T47D (cell line): ENCODE measurements at regions not wholly inside any gene's neighbourhood (a gene's known extent, or its start where the extent isn't known, plus 50 kb on each side); places are given as distances from the start of the nearest gene placed in this dataset.
"Not testable (repeated sequence)": the region's sequence is repeated elsewhere in the genome, so short reads cannot be mapped to it uniquely, and the experiment has no call there.

Experiments used
- DNase-seq, 2 experiments: peaks; one replicate each; pipeline versions ENCODE4 v3.0.0 to v3.0.0-alpha.2; 2011 to 2012; ENCODE audit warnings: low read depth in 1 of 2, low spot score in 1 of 2
- JUND ChIP-seq: IDR thresholded peaks from 2 replicates; pipeline ENCODE4 v1.6.1; 2012; ENCODE audit warnings: low read depth
- in situ Hi-C: cut with HindIII; loops from 2 replicates; pipeline ENCODE4 v1.10.0; 2016; ENCODE audit warnings: low sequenced_read_pairs, low pct_unique_long_range_greater_than_20kb

DNA sequence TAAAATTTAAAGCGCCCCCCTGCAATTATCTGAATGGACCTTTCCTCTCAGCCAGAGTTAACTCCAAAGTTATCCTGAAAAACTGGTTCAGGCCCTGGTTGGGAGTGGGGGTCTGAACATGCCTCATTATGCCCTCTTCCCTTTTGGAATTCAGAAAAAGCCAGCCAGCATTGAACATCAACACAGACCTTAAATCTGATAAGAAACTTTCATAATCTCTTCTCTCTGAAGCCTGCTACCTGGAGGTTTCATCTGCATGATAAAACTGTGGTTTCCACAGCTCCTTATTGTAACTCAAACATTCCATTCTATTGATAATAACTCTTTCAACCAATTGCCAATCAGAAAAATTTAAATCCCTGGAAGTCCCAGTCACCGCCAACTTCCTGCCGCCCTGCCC lies 133.3 kb downstream of the ARL4A start:
- DNase-seq, result no peak
- TF ChIP-seq JUND, result no peak
- in situ Hi-C loops, result no loop called here

DNA sequence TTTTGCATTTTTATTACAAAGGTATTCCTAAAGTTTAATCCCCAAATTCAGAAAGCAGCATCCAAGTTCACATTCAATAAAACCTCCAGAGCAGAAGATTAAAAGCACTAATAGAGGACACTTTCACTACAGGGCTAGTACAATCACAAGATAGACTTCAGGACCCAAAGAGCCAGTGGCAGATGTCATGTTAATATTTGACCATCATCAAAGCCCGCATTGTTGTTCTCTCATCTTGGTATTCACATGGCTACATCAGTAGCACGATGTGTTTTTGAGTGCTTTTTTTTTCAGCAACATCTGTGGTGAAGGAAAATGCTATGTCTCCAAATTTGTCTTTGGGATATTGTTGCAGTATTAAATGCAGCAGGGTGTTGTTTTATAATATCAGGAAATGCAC lies 134.3 kb downstream of the ARL4A start:
- in situ Hi-C loops, result no loop called here
- no peak for TF ChIP-seq JUND
- no peak for DNase-seq

DNA sequence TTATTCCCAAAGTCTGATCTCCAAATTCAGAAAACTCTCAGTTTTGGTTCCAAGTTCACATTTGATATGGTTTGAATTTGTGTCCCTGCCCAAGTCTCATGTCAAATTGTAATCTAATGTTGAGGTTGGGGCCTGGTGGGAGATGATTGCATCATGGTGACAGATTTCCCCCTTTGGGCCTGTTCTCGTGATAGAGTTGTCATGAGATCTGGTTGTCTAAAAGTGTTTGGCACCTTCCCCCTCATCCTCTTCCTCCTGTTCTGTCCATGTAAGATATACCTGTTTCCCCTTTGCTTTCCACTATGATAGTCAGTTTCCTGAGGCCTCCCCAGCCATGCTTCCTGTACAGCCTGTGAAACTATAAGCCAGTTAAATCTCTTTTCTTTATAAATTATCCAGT lies 138.6 kb downstream of the ARL4A start:
- no peak for DNase-seq
- in situ Hi-C loops, result no loop called here
- no peak for TF ChIP-seq JUND

DNA sequence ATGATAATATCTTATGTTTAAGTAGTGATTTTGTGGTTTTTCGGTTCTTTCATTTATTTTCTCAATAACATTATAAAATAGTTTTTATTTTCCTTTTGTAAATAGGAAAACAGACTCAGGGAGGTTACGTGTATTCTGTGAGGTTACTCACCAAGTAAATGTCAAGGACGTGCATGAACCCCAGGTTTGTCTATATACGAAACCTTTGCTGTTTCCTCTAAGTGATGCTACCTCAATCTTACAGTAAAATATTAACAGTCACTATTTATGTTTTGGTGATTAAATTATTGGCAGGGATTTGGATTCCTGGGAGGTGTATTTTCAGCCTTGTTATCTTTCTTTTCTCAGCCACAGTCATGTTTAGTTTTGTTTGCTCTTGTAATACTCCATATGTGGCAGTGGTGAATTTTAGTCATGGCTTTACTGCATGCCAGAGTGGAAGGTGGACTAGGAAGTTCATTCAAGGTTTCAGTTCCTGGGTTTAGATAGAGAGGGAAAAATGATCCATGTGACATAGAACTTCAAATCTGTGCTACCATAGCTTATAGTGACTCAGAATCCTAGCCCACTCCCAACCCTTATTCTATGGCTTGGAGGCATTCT lies 139.9 kb downstream of the ARL4A start:
- in situ Hi-C loops, result no loop called here
- peak in 1 of 2 experiments; percentile 16 for DNase-seq
- no peak for TF ChIP-seq JUND

DNA sequence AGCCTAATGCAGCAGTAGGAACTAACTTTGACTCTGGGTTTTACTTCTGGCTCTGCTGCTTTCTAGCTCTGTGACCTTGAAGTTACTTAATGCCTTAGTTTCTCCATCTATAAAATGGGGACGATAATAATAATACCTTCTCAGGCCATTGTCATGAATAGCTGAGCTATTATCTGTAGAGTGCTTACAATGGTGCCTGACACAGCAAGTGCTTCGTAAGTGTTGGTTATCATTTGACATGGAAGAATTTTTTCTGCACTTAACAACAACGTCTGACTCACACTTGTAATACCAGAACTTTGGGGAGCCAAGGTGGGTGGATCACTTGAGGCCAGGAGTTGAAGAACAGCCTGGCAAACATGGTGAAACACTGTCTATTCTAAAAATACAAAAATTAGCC lies 140.5 kb downstream of the ARL4A start:
- TF ChIP-seq JUND, result no peak
- no peak for DNase-seq
- in situ Hi-C loops, result no loop called here

DNA sequence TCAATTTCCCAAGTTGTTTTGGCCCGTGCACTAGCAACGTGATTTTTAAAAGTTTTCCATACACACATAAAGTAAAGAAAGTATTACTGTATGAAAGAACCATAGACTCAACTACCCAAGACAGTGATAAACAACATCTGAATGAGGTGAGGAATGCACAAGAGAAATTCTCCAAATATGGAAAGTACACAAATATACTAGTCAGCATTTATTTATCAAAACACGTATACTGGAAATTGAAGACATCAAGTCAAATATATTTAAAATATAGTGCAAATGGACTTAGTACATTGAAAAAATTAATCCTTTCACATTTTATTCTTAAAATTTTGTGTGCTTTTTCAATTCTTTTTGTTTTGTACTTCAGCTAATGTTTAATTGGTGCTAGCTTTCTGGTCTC lies 143.6 kb downstream of the ARL4A start:
- no peak for DNase-seq
- in situ Hi-C loops, result no loop called here
- no peak for TF ChIP-seq JUND

DNA sequence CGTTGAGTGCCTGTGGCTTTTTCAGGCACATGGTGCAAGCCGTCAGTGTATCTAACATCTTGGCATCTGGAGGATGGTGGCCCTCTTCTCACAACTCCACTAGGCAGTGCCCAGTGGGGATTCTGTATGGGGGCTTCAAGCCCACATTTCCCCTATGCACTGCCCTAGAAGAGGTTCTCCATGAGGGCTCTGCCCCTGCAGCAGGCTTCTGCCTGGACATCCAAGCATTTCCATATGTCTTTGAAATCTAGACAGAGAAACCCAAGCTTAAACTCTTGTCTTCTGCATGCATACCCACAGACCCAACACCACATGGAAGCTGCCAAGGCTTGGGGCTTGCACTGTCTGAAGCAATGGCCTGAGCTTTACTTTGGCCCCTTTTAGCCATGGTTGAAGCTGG lies 146.4 kb downstream of the ARL4A start:
- no peak for TF ChIP-seq JUND
- in situ Hi-C loops, result no loop called here
- DNase-seq, result no peak

DNA sequence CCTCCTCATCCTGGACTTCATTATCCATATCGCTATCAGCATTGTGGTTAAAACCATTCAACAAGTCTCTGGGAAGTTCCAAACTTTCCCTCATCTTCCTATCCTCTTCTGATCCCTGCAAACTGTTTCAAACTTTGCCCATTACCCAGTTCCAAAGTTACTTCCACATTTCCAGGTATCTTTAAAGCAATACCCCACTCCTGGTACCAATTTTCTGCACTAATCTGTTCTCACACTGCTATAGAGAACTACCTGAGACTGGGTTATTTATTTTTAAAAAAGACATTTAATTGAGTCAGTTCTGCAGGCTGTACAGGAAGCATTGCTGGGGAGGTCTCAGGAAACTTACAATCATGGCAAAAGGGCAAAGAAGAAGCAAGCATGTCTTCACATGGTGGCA lies 147.3 kb downstream of the ARL4A start:
- in situ Hi-C loops, result no loop called here
- no peak for TF ChIP-seq JUND
- DNase-seq, result no peak

DNA sequence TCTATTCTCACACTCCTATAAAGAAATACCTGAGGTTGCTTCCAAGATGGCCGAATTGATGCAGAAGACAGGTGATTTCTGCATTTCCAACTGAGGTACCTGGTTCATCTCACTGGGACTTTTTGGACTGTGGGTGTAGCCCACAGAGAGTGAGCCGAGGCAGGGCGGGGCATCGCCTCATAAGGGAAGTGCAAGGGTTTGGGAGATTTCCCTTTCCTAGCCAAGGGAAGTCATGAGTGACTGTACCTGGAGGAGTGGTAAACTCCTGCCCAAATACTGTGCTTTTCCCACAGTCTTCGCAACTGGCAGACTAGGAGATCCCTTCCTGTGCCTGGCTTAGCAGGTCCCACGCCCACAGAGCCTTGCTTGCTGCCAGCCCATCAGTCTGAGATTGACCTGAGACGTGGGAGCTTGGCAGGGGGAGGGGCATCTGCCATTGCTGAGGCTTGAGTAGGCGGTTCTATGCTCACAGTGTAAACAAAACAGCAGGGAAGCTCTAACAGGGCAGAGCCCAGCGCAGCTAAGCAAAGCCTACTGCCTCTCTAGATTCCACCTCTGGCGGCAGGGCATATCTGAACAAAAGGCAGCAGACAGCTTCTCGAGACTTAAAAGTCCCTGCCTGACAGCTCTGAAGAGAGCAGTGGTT lies 152.2 kb downstream of the ARL4A start:
- in situ Hi-C loops, result no loop called here
- TF ChIP-seq JUND, result no peak
- peak in 1 of 2 experiments; percentile 42 for DNase-seq

DNA sequence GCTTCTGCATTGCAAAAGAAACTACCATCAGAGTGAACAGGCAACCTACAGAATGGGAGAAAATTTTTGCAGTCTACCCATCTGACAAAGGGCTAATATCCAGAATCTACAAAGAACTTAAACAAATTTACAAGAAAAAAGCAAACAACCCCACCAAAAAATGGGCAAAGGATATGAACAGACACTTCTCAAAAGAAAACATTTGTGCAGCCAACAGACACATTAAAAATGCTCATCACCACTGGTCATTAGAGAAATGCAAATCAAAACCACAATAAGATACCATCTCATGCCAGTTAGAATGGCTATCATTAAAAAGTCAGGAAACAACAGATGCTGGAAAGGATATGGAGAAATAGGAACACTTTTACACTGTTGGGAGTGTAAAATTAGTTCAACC lies 157.3 kb downstream of the ARL4A start:
- in situ Hi-C loops, DNase-seq: not testable (repeated sequence)

DNA sequence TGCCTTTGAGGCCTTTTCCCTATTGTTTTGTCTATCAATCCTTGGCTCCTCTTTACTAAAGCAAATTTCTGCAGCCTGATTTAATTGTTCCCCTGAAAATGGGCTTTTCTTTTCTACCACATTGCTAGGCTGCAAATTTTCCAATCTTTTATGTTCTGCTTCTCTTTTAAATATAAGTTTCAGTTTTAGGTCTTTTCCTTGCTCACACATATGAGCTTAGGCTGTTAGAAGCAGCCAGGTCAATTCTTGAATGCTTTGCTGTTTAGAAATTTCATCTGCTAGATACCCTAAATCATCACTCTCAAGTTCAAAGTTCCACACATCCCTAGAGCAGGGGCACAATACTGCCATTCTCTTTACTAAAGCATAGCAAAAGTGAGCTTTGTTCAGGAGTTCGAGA lies 159.6 kb downstream of the ARL4A start:
- in situ Hi-C loops, result no loop called here
- no peak for DNase-seq
- TF ChIP-seq JUND, result no peak

DNA sequence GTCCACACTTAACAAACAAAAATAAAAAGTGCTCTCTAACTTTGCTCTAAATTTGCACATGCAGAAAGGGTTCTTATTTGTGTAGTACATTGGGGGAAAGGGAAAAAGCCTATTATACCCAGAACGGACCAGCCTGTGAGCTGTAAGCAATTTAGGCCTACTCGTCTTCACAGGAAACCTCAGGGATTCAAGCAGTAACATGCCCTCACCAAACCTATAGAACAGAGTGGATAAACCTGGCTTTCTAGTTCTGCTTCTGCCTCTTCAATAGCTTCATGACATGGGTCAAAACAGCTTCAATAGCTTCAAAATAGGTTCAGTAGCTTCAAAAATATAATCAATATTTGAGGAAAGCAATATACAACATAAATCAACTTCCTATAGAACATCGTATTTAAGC lies 163.7 kb downstream of the ARL4A start:
- in situ Hi-C loops, result no loop called here
- DNase-seq, result peak in 1 of 2 experiments; percentile 42
- TF ChIP-seq JUND, result no peak

DNA sequence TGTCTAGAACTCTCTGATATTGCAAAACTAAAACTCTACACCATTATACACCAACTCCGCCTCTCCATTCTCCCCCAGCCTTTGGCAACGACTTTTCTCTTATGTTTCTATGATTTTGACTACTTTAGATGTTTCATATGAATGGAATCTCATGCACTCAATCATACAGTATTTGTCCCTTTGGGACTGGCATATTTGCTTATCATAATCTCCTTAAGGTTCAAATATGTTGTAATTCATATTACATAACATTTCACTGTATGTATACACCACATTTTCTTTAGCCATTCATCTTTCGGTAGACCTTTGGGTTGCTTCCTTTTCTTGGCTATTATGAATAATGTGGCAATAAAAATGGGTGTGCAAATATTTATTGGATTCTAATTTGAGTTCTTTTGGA lies 164.4 kb downstream of the ARL4A start:
- TF ChIP-seq JUND, result no peak
- DNase-seq, result no peak
- in situ Hi-C loops, result no loop called here

DNA sequence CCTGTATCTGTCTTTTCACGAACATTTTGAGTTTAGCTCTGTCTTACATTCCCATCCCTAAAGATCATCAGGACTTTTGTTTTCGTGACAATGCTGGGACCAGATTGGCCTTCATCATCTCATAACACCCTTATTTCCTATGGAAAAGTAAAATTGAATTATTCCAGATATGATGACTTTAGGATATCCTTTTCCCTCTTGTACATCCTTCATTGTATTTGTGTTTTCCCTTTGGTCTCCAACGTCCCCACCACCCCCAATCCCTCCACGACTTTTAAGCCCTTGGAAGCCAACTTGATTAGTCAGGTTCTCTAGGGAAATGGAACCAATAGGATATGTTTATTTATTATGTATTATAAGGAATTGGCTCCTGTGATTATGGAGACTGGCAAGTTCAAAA lies 167.6 kb downstream of the ARL4A start:
- in situ Hi-C loops, result no loop called here
- TF ChIP-seq JUND, result no peak

DNA sequence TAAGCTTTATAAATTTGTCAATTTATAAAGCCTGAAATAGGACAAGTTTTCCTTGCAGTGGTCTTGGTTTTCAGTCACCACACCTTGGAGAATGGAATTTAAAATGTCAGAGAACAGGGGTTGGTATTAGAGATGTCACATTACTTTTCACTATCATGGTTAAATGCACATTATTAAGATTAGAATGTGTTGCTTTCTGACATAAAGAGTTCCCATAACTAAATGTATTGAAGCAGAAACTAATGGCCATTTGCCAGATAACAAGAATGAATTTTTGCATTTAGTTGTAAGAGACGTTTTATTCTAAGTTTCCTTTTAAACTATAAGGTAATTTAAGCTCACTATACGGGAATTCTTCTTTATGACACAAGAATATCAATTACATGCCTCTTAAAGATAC lies 172.3 kb downstream of the ARL4A start:
- DNase-seq, result no peak
- in situ Hi-C loops, result no loop called here
- no peak for TF ChIP-seq JUND

More for the DNA sequence above, 167.6 kb downstream of the ARL4A start:
- no peak for DNase-seq
